ENCODE measurements at regions not wholly inside any gene's neighbourhood (a gene's known extent, or its start where the extent isn't known, plus 50 kb on each side); places are given as distances from the start of the nearest gene placed in this dataset.

GRCh38 chr6:25012657-25013056, 76.9 kb upstream of the RIPOR2 start:
- no peak overlapping the region for H3K4me3 ChIP-seq (ENCODE audit: low read length in 2 of 2)

GRCh38 chr6:25013246-25013645, 77.5 kb upstream of the RIPOR2 start:
- no peak for DNase-seq (ENCODE audit: low spot score)
- no peak overlapping the region for H2BK15ac ChIP-seq (ENCODE audit: low read length)
- H3K4me3 ChIP-seq (ENCODE audit: low read length in 2 of 2), result no peak overlapping the region
- H2BK12ac ChIP-seq (ENCODE audit: low read length), result no peak overlapping the region
- H2BK5ac ChIP-seq (ENCODE audit: low read length), result no peak overlapping the region
- H3K79me1 ChIP-seq (ENCODE audit: low read depth, low read length), result no peaks in the 10 kb centered on the region
- H3K36me3 ChIP-seq (replicated peaks in 1 of 2; ENCODE audit: control insufficient read depth in 2 of 2, insufficient read depth in 2 of 2, low read length in 2 of 2), result no peaks in the 10 kb centered on the region
- H3K27ac ChIP-seq (replicated peaks; ENCODE audit: low read length), result no peak overlapping the region
- H3K4ac ChIP-seq (ENCODE audit: low read length), result no peak overlapping the region
- H3K14ac ChIP-seq (ENCODE audit: low read length), result no peak overlapping the region
- no peaks in the 10 kb centered on the region for H3K9me3 ChIP-seq (replicated peaks in 1 of 2; ENCODE audit: control insufficient read depth in 2 of 2, insufficient read depth in 1 of 2, low read depth in 1 of 2, low read length in 2 of 2)
- H3K18ac ChIP-seq (ENCODE audit: low read length), result no peak overlapping the region
- H4K91ac ChIP-seq (ENCODE audit: low read depth, low read length, poor library complexity), result no peak overlapping the region
- no peak overlapping the region for H2AK5ac ChIP-seq (ENCODE audit: low read depth, low read length)
- H3K9ac ChIP-seq (ENCODE audit: low read depth, low read length, poor library complexity), result no peak overlapping the region
- H2AFZ ChIP-seq (ENCODE audit: low read length), result no peak overlapping the region
- no peaks in the 10 kb centered on the region for H3K27me3 ChIP-seq (ENCODE audit: control insufficient read depth in 3 of 3, insufficient read depth in 3 of 3, low read depth in 1 of 3, low read length in 3 of 3)
- no peak overlapping the region for H4K8ac ChIP-seq (ENCODE audit: low read depth, low read length)
- H2BK120ac ChIP-seq (ENCODE audit: low read depth, low read length), result no peak overlapping the region
- H3K23ac ChIP-seq (ENCODE audit: low read depth, low read length, poor library complexity), result no peak overlapping the region
- no peak overlapping the region for H3K4me2 ChIP-seq (ENCODE audit: insufficient read depth, low read length, poor library complexity, severe bottlenecking)
- peaks cover 7 to 15% of the 10 kb centered on the region in 2 donors for H3K4me1 ChIP-seq (ENCODE audit: control insufficient read depth in 2 of 2, insufficient read depth in 1 of 2, low read depth in 1 of 2, low read length in 2 of 2)
- WGBS, 2 donors (ENCODE audit: extremely low coverage in 2 of 2, insufficient read length in 2 of 2, insufficient replicate concordance in 1 of 2), result no CpG with 5 or more reads among the region's 4 CpGs

More at GRCh38 chr6:25012657-25013056, 76.9 kb upstream of the RIPOR2 start:
- no peak overlapping the region for H4K8ac ChIP-seq (ENCODE audit: low read depth, low read length)
- no peak overlapping the region for H3K18ac ChIP-seq (ENCODE audit: low read length)
- H3K27ac ChIP-seq (replicated peaks; ENCODE audit: low read length), result no peak overlapping the region
- H4K91ac ChIP-seq (ENCODE audit: low read depth, low read length, poor library complexity), result no peak overlapping the region
- no peak for DNase-seq (ENCODE audit: low spot score)
- H3K36me3 ChIP-seq (replicated peaks in 1 of 2; ENCODE audit: control insufficient read depth in 2 of 2, insufficient read depth in 2 of 2, low read length in 2 of 2), result no peaks in the 10 kb centered on the region
- H2BK120ac ChIP-seq (ENCODE audit: low read depth, low read length), result no peak overlapping the region
- H3K9ac ChIP-seq (ENCODE audit: low read depth, low read length, poor library complexity), result no peak overlapping the region
- H3K4me2 ChIP-seq (ENCODE audit: insufficient read depth, low read length, poor library complexity, severe bottlenecking), result no peak overlapping the region
- H2BK12ac ChIP-seq (ENCODE audit: low read length), result no peak overlapping the region
- no peak overlapping the region for H3K4ac ChIP-seq (ENCODE audit: low read length)
- H3K27me3 ChIP-seq (ENCODE audit: control insufficient read depth in 3 of 3, insufficient read depth in 3 of 3, low read depth in 1 of 3, low read length in 3 of 3), result no peaks in the 10 kb centered on the region
- H3K9me3 ChIP-seq (replicated peaks in 1 of 2; ENCODE audit: control insufficient read depth in 2 of 2, insufficient read depth in 1 of 2, low read depth in 1 of 2, low read length in 2 of 2), result no peaks in the 10 kb centered on the region
- H2AK5ac ChIP-seq (ENCODE audit: low read depth, low read length), result no peak overlapping the region
- peaks cover 7 to 15% of the 10 kb centered on the region in 2 donors for H3K4me1 ChIP-seq (ENCODE audit: control insufficient read depth in 2 of 2, insufficient read depth in 1 of 2, low read depth in 1 of 2, low read length in 2 of 2)
- no peak overlapping the region for H3K14ac ChIP-seq (ENCODE audit: low read length)
- no CpG with 5 or more reads among the region's 2 CpGs for WGBS, 2 donors (ENCODE audit: extremely low coverage in 2 of 2, insufficient read length in 2 of 2, insufficient replicate concordance in 1 of 2)
- no peak overlapping the region for H2BK15ac ChIP-seq (ENCODE audit: low read length)
- H2AFZ ChIP-seq (ENCODE audit: low read length), result no peak overlapping the region
- no peak overlapping the region for H2BK5ac ChIP-seq (ENCODE audit: low read length)
- no peak overlapping the region for H3K23ac ChIP-seq (ENCODE audit: low read depth, low read length, poor library complexity)
- H3K79me1 ChIP-seq (ENCODE audit: low read depth, low read length), result no peaks in the 10 kb centered on the region

GRCh38 chr6:25014369-25014768, 78.6 kb upstream of the RIPOR2 start:
- Histone ChIP-seq H2BK15ac (ENCODE audit: low read length) (no peak overlapping the region), H3K4ac (ENCODE audit: low read length) (no peak overlapping the region), H3K18ac (ENCODE audit: low read length) (no peak overlapping the region), H3K27me3 (ENCODE audit: control insufficient read depth in 3 of 3, insufficient read depth in 3 of 3, low read depth in 1 of 3, low read length in 3 of 3) (no peaks in the 10 kb centered on the region), H2AK5ac (ENCODE audit: low read depth, low read length) (no peak overlapping the region), H3K9me3 (replicated peaks in 1 of 2; ENCODE audit: control insufficient read depth in 2 of 2, insufficient read depth in 1 of 2, low read depth in 1 of 2, low read length in 2 of 2) (no peaks in the 10 kb centered on the region), H3K4me2 (ENCODE audit: insufficient read depth, low read length, poor library complexity, severe bottlenecking) (no peak overlapping the region), H4K8ac (ENCODE audit: low read depth, low read length) (no peak overlapping the region), H2BK120ac (ENCODE audit: low read depth, low read length) (no peak overlapping the region), H3K23ac (ENCODE audit: low read depth, low read length, poor library complexity) (no peak overlapping the region), H3K79me1 (ENCODE audit: low read depth, low read length) (no peaks in the 10 kb centered on the region), H3K36me3 (replicated peaks in 1 of 2; ENCODE audit: control insufficient read depth in 2 of 2, insufficient read depth in 2 of 2, low read length in 2 of 2) (no peaks in the 10 kb centered on the region), H4K91ac (ENCODE audit: low read depth, low read length, poor library complexity) (no peak overlapping the region), H3K9ac (ENCODE audit: low read depth, low read length, poor library complexity) (no peak overlapping the region), H3K4me3 (ENCODE audit: low read length in 2 of 2) (no peak overlapping the region), H3K4me1 (ENCODE audit: control insufficient read depth in 2 of 2, insufficient read depth in 1 of 2, low read depth in 1 of 2, low read length in 2 of 2) (peaks cover 3 to 15% of the 10 kb centered on the region in 2 donors), H3K27ac (replicated peaks; ENCODE audit: low read length) (no peak overlapping the region), H2BK5ac (ENCODE audit: low read length) (no peak overlapping the region), H2BK12ac (ENCODE audit: low read length) (no peak overlapping the region), H3K14ac (ENCODE audit: low read length) (no peak overlapping the region), H2AFZ (ENCODE audit: low read length) (no peak overlapping the region)
- no CpG with 5 or more reads among the region's 3 CpGs for WGBS, 2 donors (ENCODE audit: extremely low coverage in 2 of 2, insufficient read length in 2 of 2, insufficient replicate concordance in 1 of 2)
- DNase-seq (ENCODE audit: low spot score), result no peak

GRCh38 chr6:25014791-25015560, 79.2 kb upstream of the RIPOR2 start:
- no CpG with 5 or more reads among the region's 11 CpGs for WGBS, 2 donors (ENCODE audit: extremely low coverage in 2 of 2, insufficient read length in 2 of 2, insufficient replicate concordance in 1 of 2)
- H4K91ac ChIP-seq (ENCODE audit: low read depth, low read length, poor library complexity), result no peak overlapping the region

More at GRCh38 chr6:25014791-25015560, 79.2 kb upstream of the RIPOR2 start:
- no peak overlapping the region for H3K14ac ChIP-seq (ENCODE audit: low read length)
- H3K18ac ChIP-seq (ENCODE audit: low read length), result no peak overlapping the region
- H3K23ac ChIP-seq (ENCODE audit: low read depth, low read length, poor library complexity), result no peak overlapping the region
- H2BK15ac ChIP-seq (ENCODE audit: low read length), result no peak overlapping the region
- no peak overlapping the region for H2BK5ac ChIP-seq (ENCODE audit: low read length)
- no peak for DNase-seq (ENCODE audit: low spot score)
- peaks cover 3 to 15% of the 10 kb centered on the region in 2 donors for H3K4me1 ChIP-seq (ENCODE audit: control insufficient read depth in 2 of 2, insufficient read depth in 1 of 2, low read depth in 1 of 2, low read length in 2 of 2)
- no peak overlapping the region for H2BK12ac ChIP-seq (ENCODE audit: low read length)
- no peak overlapping the region for H4K8ac ChIP-seq (ENCODE audit: low read depth, low read length)
- H3K4me3 ChIP-seq (ENCODE audit: low read length in 2 of 2), result no peak overlapping the region
- no peak overlapping the region for H2BK120ac ChIP-seq (ENCODE audit: low read depth, low read length)
- peak overlapping the region; percentile 10 for H2AFZ ChIP-seq (ENCODE audit: low read length)
- no peaks in the 10 kb centered on the region for H3K36me3 ChIP-seq (replicated peaks in 1 of 2; ENCODE audit: control insufficient read depth in 2 of 2, insufficient read depth in 2 of 2, low read length in 2 of 2)
- no peaks in the 10 kb centered on the region for H3K79me1 ChIP-seq (ENCODE audit: low read depth, low read length)
- no peak overlapping the region for H3K9ac ChIP-seq (ENCODE audit: low read depth, low read length, poor library complexity)
- no peaks in the 10 kb centered on the region for H3K9me3 ChIP-seq (replicated peaks in 1 of 2; ENCODE audit: control insufficient read depth in 2 of 2, insufficient read depth in 1 of 2, low read depth in 1 of 2, low read length in 2 of 2)
- H3K27ac ChIP-seq (replicated peaks; ENCODE audit: low read length), result no peak overlapping the region
- H2AK5ac ChIP-seq (ENCODE audit: low read depth, low read length), result no peak overlapping the region
- H3K27me3 ChIP-seq (ENCODE audit: control insufficient read depth in 3 of 3, insufficient read depth in 3 of 3, low read depth in 1 of 3, low read length in 3 of 3), result no peaks in the 10 kb centered on the region
- no peak overlapping the region for H3K4ac ChIP-seq (ENCODE audit: low read length)
- H3K4me2 ChIP-seq (ENCODE audit: insufficient read depth, low read length, poor library complexity, severe bottlenecking), result no peak overlapping the region
